Epithelial cell of proximal tubule (primary cell): ENCODE measurements at regions not wholly inside any gene's neighbourhood (a gene's known extent, or its start where the extent isn't known, plus 50 kb on each side); places are given as distances from the start of the nearest gene placed in this dataset.

Experiments used
- DNase-seq: peaks from one replicate; pipeline ENCODE4 v3.0.0-alpha.2; 2011; ENCODE audit warnings: low read depth
- H3K4me3 ChIP-seq: 2 replicates; pipeline ENCODE4 v1.5.1; 2011; ENCODE audit warnings: low read depth, mild to moderate bottlenecking, low read length
- TF ChIP-seq, protein P1 (sequence below): conservative IDR thresholded peaks from 2 replicates; pipeline ENCODE4 v1.5.1; 2012; ENCODE audit warnings: low read depth, mild to moderate bottlenecking, low read length

DNA sequence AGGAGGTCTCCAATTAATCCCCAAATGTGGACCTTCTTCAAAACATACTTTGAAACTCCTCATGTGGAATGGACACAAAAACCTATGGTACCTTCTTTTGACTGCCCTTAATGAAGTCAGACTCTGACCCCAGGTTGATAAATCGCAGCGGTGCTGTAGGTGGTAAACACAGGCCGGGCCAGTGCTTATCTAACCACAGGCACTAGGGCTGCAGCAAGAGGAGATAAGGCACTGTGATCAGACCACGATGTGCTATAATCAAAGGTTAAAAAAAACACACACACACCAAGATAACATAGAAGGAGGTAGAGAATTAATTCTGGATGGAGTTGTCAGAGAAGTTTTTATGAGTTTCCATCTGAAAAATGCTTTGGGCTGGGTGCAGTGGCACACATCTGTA is 52.3 kb upstream of the SIPA1L2 start:
- TF ChIP-seq, protein P1, sequence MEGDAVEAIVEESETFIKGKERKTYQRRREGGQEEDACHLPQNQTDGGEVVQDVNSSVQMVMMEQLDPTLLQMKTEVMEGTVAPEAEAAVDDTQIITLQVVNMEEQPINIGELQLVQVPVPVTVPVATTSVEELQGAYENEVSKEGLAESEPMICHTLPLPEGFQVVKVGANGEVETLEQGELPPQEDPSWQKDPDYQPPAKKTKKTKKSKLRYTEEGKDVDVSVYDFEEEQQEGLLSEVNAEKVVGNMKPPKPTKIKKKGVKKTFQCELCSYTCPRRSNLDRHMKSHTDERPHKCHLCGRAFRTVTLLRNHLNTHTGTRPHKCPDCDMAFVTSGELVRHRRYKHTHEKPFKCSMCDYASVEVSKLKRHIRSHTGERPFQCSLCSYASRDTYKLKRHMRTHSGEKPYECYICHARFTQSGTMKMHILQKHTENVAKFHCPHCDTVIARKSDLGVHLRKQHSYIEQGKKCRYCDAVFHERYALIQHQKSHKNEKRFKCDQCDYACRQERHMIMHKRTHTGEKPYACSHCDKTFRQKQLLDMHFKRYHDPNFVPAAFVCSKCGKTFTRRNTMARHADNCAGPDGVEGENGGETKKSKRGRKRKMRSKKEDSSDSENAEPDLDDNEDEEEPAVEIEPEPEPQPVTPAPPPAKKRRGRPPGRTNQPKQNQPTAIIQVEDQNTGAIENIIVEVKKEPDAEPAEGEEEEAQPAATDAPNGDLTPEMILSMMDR, result no peak
- DNase-seq, result no peak
- no peak overlapping the region for H3K4me3 ChIP-seq

DNA sequence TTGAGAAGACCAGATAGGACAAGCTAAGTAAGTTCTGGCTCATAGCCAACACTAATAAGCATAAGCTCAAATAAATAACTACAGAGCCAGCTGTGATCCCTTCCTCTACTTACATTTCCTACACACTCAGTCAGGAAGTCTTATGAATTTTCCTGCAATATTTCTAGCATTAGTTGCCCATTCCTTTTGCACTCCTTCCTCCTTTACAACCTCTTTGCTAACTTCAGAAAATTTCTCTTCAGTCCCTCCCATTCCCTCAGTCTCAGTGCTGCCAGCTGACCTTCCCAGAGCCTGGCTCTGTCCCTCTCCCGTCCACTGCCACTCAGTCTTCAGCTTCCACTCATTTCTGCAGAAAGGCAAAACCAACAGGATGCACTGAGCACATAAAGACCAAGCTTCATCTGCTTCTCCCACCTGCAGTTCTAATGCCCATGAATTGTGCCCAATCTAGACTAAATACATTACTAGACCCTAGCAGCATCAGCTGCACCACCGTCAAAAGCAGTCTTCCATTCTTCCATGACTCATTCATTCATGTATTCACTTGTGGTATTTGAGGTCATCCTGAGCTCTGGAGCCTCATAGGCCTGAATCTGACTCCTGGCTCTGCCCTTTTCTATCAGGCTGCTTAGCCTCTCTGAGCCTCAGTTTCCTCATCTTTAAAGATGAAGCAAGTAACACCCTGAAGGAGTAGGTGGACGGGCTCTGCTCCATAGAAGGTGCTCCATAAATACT is 54.6 kb upstream of the SIPA1L2 start:
- TF ChIP-seq, protein P1, result no peak
- H3K4me3 ChIP-seq, result no peak overlapping the region
- DNase-seq, result no peak

DNA sequence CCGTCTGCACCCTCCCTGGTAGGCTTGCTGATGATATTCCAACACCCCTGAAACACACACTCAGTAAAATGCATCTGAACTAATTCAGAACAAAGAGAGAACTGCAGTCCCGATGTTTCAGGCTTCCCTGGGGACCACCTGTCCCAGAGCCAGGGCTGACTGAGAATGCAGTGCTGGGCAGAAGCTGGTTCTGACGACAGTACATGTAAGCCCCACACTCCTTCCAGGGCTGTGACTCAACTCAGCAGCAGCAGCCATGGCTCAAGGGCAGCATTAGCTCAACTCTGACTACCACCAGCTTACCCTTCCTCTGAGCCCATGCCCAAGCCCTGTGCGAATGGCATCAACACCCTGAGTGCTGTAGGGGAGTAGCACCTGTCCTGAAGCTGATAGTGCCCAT is 56.4 kb upstream of the SIPA1L2 start:
- TF ChIP-seq, protein P1, result no peak
- DNase-seq, result no peak
- H3K4me3 ChIP-seq, result no peak overlapping the region

DNA sequence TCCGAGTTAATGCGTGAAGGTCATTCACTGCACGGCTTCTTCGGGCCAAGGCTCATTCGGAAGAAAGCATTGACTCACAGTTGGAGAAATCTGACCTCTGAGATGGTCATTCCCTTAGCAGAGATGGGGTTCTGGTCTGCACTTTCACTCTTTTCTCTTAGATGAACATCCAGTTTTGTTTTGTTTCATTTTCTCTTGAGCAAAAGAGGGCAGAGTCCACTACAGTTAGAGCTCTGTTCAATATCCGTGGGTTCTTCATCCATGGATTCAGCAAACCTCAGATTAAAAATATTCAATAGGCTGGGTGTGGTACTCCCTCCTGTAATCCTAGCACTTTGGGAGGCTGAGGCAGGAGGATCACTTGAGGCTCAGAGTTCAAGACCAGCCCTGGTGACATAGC is 57.4 kb upstream of the SIPA1L2 start:
- no peak overlapping the region for H3K4me3 ChIP-seq
- TF ChIP-seq, protein P1, result no peak
- DNase-seq, result no peak

DNA sequence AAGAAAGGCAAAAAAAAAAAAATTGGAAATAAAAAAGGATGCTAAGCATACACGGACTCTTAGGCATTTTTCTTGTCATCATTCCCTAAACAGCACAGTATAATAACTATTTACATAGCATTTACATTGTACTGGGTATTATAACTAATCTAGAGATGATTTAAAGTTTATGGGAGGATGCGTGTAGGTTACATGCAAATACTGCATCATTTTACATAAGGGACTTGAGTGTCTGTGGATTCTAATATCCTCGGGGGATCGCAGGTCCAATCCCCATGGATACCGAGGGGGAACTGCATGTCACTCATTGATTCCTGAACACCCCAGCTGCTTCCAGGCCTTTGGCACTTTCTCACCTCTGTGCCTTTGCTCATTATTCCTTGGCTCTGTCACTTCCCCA is 57.8 kb upstream of the SIPA1L2 start:
- H3K4me3 ChIP-seq, result no peak overlapping the region
- DNase-seq, result no peak
- TF ChIP-seq, protein P1, result no peak

DNA sequence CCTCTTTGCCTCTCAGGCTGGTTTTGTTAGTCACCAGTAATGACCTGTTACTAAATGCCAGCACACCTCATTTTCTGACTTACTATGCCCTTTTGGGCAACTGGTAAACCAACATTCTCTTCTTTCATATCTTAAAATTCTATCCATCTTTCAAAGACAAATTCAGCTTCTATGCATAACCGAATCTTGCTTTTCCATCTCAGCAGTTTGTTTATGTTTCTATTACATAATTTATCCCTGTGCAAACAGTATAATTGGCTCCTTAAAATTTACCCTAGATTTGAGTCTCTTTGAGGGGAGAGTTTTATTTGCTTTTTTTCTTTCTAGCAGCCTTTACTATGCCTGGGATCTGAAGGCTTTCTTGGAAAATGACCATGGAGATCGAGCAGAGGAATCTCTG is 58.5 kb upstream of the SIPA1L2 start:
- DNase-seq, result no peak
- TF ChIP-seq, protein P1, result no peak
- H3K4me3 ChIP-seq, result no peak overlapping the region

DNA sequence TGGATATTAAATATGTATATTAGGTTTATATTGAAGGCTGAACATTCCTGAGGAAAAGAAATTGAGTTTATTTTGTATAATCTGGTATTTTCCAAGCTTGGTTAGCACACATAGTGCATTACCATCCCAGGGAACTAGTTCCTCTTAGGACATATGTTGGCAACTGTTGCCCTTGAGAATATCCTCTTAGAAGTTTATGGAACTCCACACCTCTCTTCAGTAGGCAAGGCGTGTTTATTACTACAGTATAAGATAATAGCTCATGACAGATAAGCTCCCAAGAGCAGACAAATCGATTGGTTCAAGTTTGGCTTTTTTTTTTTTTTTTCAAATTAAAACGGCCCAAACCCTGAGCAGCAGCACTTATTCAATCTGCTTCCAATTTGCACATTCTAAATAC is 59.8 kb upstream of the SIPA1L2 start:
- DNase-seq, result no peak
- H3K4me3 ChIP-seq, result no peak overlapping the region
- TF ChIP-seq, protein P1, result no peak
